CD4-positive, CD25-positive, alpha-beta regulatory T cell (primary cell): ENCODE measurements at regions not wholly inside any gene's neighbourhood (a gene's known extent, or its start where the extent isn't known, plus 50 kb on each side); places are given as distances from the start of the nearest gene placed in this dataset.

Experiments
- ATAC-seq, 2 donors: fragments of 150-1000 bp; cut with Tn5 transposase; one replicate each; pipeline ENCODE4 v1.10.0; 2021; ENCODE audit warnings: low read depth in 2 of 2, moderate number of reproducible peaks in 2 of 2, moderate library complexity in 1 of 2
- DNase-seq, 3 donors: peaks; one replicate each; pipeline versions ENCODE4 v3.0.0 to v3.0.0-alpha.2; 2012 to 2022; ENCODE audit warnings: mixed read lengths in 1 of 3
- H3K27ac ChIP-seq: one replicate; pipeline ENCODE4 v1.7.0; 2013; ENCODE audit warnings: mild to moderate bottlenecking, low read length; ENCODE audit not compliant: insufficient read depth, poor library complexity, severe bottlenecking
- H3K27me3 ChIP-seq: one replicate; pipeline ENCODE4 v1.7.0; 2013; ENCODE audit warnings: low read length; ENCODE audit not compliant: control insufficient read depth, insufficient read depth
- H3K36me3 ChIP-seq: one replicate; pipeline ENCODE4 v1.7.0; 2013; ENCODE audit warnings: mild to moderate bottlenecking, low read length, moderate library complexity; ENCODE audit not compliant: control insufficient read depth, insufficient read depth
- H3K4me1 ChIP-seq: 2 replicates; pipeline ENCODE4 v1.7.0; 2013; ENCODE audit warnings: mild to moderate bottlenecking, low read length; ENCODE audit not compliant: insufficient read depth, control insufficient read depth, poor library complexity, severe bottlenecking
- H3K4me3 ChIP-seq: one replicate; pipeline ENCODE4 v1.7.0; 2013; ENCODE audit warnings: low read depth, mild to moderate bottlenecking, low read length, moderate library complexity
- H3K9me3 ChIP-seq, 2 experiments: 1 replicate in 1 of 2; 2 replicates in 1 of 2; pipeline ENCODE4 v1.7.0; 2013; ENCODE audit warnings: low read length in 2 of 2, mild to moderate bottlenecking in 1 of 2, moderate library complexity in 1 of 2; ENCODE audit not compliant: control insufficient read depth in 2 of 2
- H3K27ac Mint-ChIP-seq, 3 donors: one replicate each; pipeline ENCODE4 v1.8.0; 2020 to 2022; ENCODE audit warnings: mild to moderate bottlenecking in 3 of 3, mixed read lengths in 3 of 3, moderate library complexity in 2 of 3
- H3K27me3 Mint-ChIP-seq: one replicate; pipeline ENCODE4 v1.8.0; 2022; ENCODE audit warnings: mild to moderate bottlenecking, mixed read lengths
- H3K36me3 Mint-ChIP-seq: one replicate; pipeline ENCODE4 v1.8.0; 2020; ENCODE audit warnings: mixed read lengths
- H3K4me1 Mint-ChIP-seq, 4 donors: one replicate each; pipeline ENCODE4 v1.8.0; 2020 to 2022; ENCODE audit warnings: mixed read lengths in 4 of 4, mild to moderate bottlenecking in 1 of 4
- H3K4me3 Mint-ChIP-seq, 4 donors: one replicate each; pipeline ENCODE4 v1.8.0; 2020 to 2022; ENCODE audit warnings: mild to moderate bottlenecking in 4 of 4, mixed read lengths in 4 of 4, moderate library complexity in 3 of 4
- H3K9me3 Mint-ChIP-seq, 7 donors: one replicate each; pipeline ENCODE4 v1.8.0; 2020 to 2022; ENCODE audit warnings: mixed read lengths in 7 of 7, mild to moderate bottlenecking in 3 of 7, moderate library complexity in 2 of 7

GRCh38 chr4:35147761-35148160, 1096.6 kb downstream of the ARAP2 start:
- Histone ChIP-seq H3K4me1 (no peaks in the 10 kb centered on the region), H3K27ac (no peak overlapping the region), H3K9me3 (peaks cover 0 to 8% of the 10 kb centered on the region in 2 experiments), H3K4me3 (no peak overlapping the region), H3K36me3 (no peaks in the 10 kb centered on the region), H3K27me3 (no peaks in the 10 kb centered on the region)
- H3K4me3 Mint-ChIP-seq, result no peak overlapping the region
- H3K36me3 Mint-ChIP-seq, result no peaks in the 10 kb centered on the region
- no peaks in the 10 kb centered on the region for H3K4me1 Mint-ChIP-seq
- no peak overlapping the region for H3K27ac Mint-ChIP-seq
- H3K9me3 Mint-ChIP-seq, result peaks cover 2 to 30% (median 3%) of the 10 kb centered on the region in 7 donors
- DNase-seq, result no peak
- H3K27me3 Mint-ChIP-seq, result no peaks in the 10 kb centered on the region
- ATAC-seq, result no peak

GRCh38 chr4:35151816-35152572, 1092.3 kb downstream of the ARAP2 start:
- Histone ChIP-seq H3K36me3 (no peaks in the 10 kb centered on the region), H3K9me3 (peaks cover 0 to 1% of the 10 kb centered on the region in 2 experiments), H3K4me1 (no peaks in the 10 kb centered on the region), H3K27ac (no peak overlapping the region), H3K4me3 (no peak overlapping the region), H3K27me3 (no peaks in the 10 kb centered on the region)
- no peak overlapping the region for H3K27ac Mint-ChIP-seq
- peaks cover 2 to 28% (median 10%) of the 10 kb centered on the region in 7 donors for H3K9me3 Mint-ChIP-seq
- H3K36me3 Mint-ChIP-seq, result no peaks in the 10 kb centered on the region
- DNase-seq (no peak), ATAC-seq (no peak)
- no peaks in the 10 kb centered on the region for H3K27me3 Mint-ChIP-seq
- no peak overlapping the region for H3K4me3 Mint-ChIP-seq
- H3K4me1 Mint-ChIP-seq, result no peaks in the 10 kb centered on the region

- no peak overlapping the region for H3K27ac ChIP-seq
- H3K27me3 ChIP-seq, result no peaks in the 10 kb centered on the region
- no peaks in the 10 kb centered on the region for H3K4me1 ChIP-seq
- DNase-seq (no peak), ATAC-seq (no peak)
- Mint-ChIP-seq H3K4me1 (no peaks in the 10 kb centered on the region), H3K4me3 (no peak overlapping the region), H3K9me3 (peaks cover 0 to 16% (median 4%) of the 10 kb centered on the region in 7 donors), H3K27ac (no peak overlapping the region), H3K36me3 (no peaks in the 10 kb centered on the region), H3K27me3 (peaks cover 4% of the 10 kb centered on the region)
- H3K4me3 ChIP-seq, result no peak overlapping the region
- no peaks in the 10 kb centered on the region for H3K36me3 ChIP-seq
- H3K9me3 ChIP-seq, result no peaks in the 10 kb centered on the region
These were observed 1081.1 kb downstream of the ARAP2 start for GRCh38 chr4:35163168-35163567.

GRCh38 chr4:35164063-35164462, 1080.3 kb downstream of the ARAP2 start:
- ATAC-seq (no peak), DNase-seq (no peak)
- Histone ChIP-seq H3K27ac (no peak overlapping the region), H3K27me3 (no peaks in the 10 kb centered on the region), H3K36me3 (no peaks in the 10 kb centered on the region), H3K4me3 (no peak overlapping the region), H3K4me1 (no peaks in the 10 kb centered on the region), H3K9me3 (no peaks in the 10 kb centered on the region)
- peaks cover 0 to 18% (median 4%) of the 10 kb centered on the region in 7 donors for H3K9me3 Mint-ChIP-seq
- H3K36me3 Mint-ChIP-seq, result no peaks in the 10 kb centered on the region
- H3K4me1 Mint-ChIP-seq, result no peaks in the 10 kb centered on the region
- no peak overlapping the region for H3K4me3 Mint-ChIP-seq
- peaks cover 4% of the 10 kb centered on the region for H3K27me3 Mint-ChIP-seq
- no peak overlapping the region for H3K27ac Mint-ChIP-seq

GRCh38 chr4:35166466-35166865, 1077.8 kb downstream of the ARAP2 start:
- H3K27ac Mint-ChIP-seq, result no peak overlapping the region
- no peaks in the 10 kb centered on the region for H3K36me3 Mint-ChIP-seq
- no peaks in the 10 kb centered on the region for H3K4me1 Mint-ChIP-seq

GRCh38 chr4:35167385-35167784, 1076.9 kb downstream of the ARAP2 start:
- Histone ChIP-seq H3K36me3 (no peaks in the 10 kb centered on the region), H3K4me1 (no peaks in the 10 kb centered on the region), H3K4me3 (no peak overlapping the region), H3K9me3 (no peaks in the 10 kb centered on the region), H3K27ac (no peak overlapping the region), H3K27me3 (no peaks in the 10 kb centered on the region)
- ATAC-seq, result no peak
- Mint-ChIP-seq H3K27ac (no peak overlapping the region), H3K4me1 (no peaks in the 10 kb centered on the region), H3K9me3 (peaks cover 0 to 22% (median 5%) of the 10 kb centered on the region in 7 donors), H3K27me3 (no peaks in the 10 kb centered on the region), H3K4me3 (no peak overlapping the region), H3K36me3 (no peaks in the 10 kb centered on the region)
- no peak for DNase-seq

More at GRCh38 chr4:35166466-35166865, 1077.8 kb downstream of the ARAP2 start:
- no peaks in the 10 kb centered on the region for H3K9me3 ChIP-seq
- no peaks in the 10 kb centered on the region for H3K4me1 ChIP-seq
- Mint-ChIP-seq H3K27me3 (no peaks in the 10 kb centered on the region), H3K4me3 (no peak overlapping the region), H3K9me3 (peaks cover 0 to 18% (median 5%) of the 10 kb centered on the region in 7 donors)
- H3K27me3 ChIP-seq, result no peaks in the 10 kb centered on the region
- ATAC-seq, result no peak
- no peak overlapping the region for H3K4me3 ChIP-seq
- no peak overlapping the region for H3K27ac ChIP-seq
- no peak for DNase-seq
- H3K36me3 ChIP-seq, result no peaks in the 10 kb centered on the region

- no peaks in the 10 kb centered on the region for H3K9me3 ChIP-seq
- H3K27ac ChIP-seq, result no peak overlapping the region
- Mint-ChIP-seq H3K4me1 (no peaks in the 10 kb centered on the region), H3K27me3 (no peaks in the 10 kb centered on the region), H3K27ac (no peak overlapping the region), H3K36me3 (no peaks in the 10 kb centered on the region), H3K9me3 (peaks cover 0 to 12% (median 2%) of the 10 kb centered on the region in 7 donors), H3K4me3 (no peak overlapping the region)
- ATAC-seq, result no peak
- no peak for DNase-seq
- H3K36me3 ChIP-seq, result no peaks in the 10 kb centered on the region
- no peak overlapping the region for H3K4me3 ChIP-seq
- no peaks in the 10 kb centered on the region for H3K27me3 ChIP-seq
- H3K4me1 ChIP-seq, result no peaks in the 10 kb centered on the region
These were observed 1068.8 kb downstream of the ARAP2 start for GRCh38 chr4:35175487-35175886.

GRCh38 chr4:35175894-35176293, 1068.4 kb downstream of the ARAP2 start:
- Mint-ChIP-seq H3K9me3 (peaks cover 0 to 12% (median 2%) of the 10 kb centered on the region in 7 donors), H3K4me1 (no peaks in the 10 kb centered on the region), H3K36me3 (no peaks in the 10 kb centered on the region), H3K27ac (no peak overlapping the region), H3K4me3 (no peak overlapping the region), H3K27me3 (no peaks in the 10 kb centered on the region)
- no peak for ATAC-seq
- Histone ChIP-seq H3K9me3 (no peaks in the 10 kb centered on the region), H3K36me3 (no peaks in the 10 kb centered on the region), H3K27me3 (no peaks in the 10 kb centered on the region), H3K4me3 (no peak overlapping the region), H3K27ac (no peak overlapping the region), H3K4me1 (no peaks in the 10 kb centered on the region)
- no peak for DNase-seq
